HepG2 (cell line): ENCODE measurements at regions not wholly inside any gene's neighbourhood (a gene's known extent, or its start where the extent isn't known, plus 50 kb on each side); places are given as distances from the start of the nearest gene placed in this dataset.

Source experiments
- ATAC-seq: fragments of 200-7000 bp; cut with Tn5 transposase; 3 replicates; pipeline ENCODE4 v1.9.1; 2020; ENCODE audit warnings: mild to moderate bottlenecking, moderate library complexity
- BruUV-seq: library from RNA; stranded (reverse); fragments of 400-500 nt; replicated peaks from 2 replicates; lab custom pipeline; 2021; lab: Mats Ljungman, UMichigan
- CTCF ChIA-PET: fragments of 300-600 bp; formaldehyde crosslinking; extraction: SDS; loops from one replicate; lab custom pipeline; 2021; ENCODE audit warnings: low total read pairs, inconsistent platforms, low intra/inter-chr PET ratio; lab: Yijun Ruan, JAX
- POLR2A ChIA-PET: fragments of 350-600 bp; sonication (Branson Sonifier 250); formaldehyde crosslinking; loops from one replicate; lab custom pipeline; 2020; ENCODE audit warnings: antibody characterized with exemption, inconsistent platforms; lab: Yijun Ruan, JAX
- DNase-seq: peaks from one replicate; pipeline ENCODE4 v3.0.0-alpha.2; 2015; ENCODE audit warnings: low spot score
- FAIRE-seq: peaks from 3 replicates; lab custom pipeline; 2011; peaks lifted over from hg19 to GRCh38; lab: Jason Lieb, UNC
- H2AFZ ChIP-seq: one replicate; pipeline ENCODE4 v1.6.1; 2011; ENCODE audit warnings: low read length, inconsistent platforms
- H3K27ac ChIP-seq: fragments of 300-600 bp; 3 replicates; pipeline ENCODE4 v1.8.0; 2011; ENCODE audit warnings: mixed run types, mild to moderate bottlenecking, mixed read lengths, low read length, inconsistent platforms; ENCODE audit not compliant: insufficient read depth; ENCODE audit errors: extremely low read length
- H3K27me3 ChIP-seq, 2 experiments: fragments of 200-600 bp in 1 of 2; 2 replicates in 1 of 2; 3 replicates in 1 of 2; pipeline versions ENCODE4 v1.6.0 to v1.8.0; 2011; ENCODE audit warnings: low read length in 2 of 2, mild to moderate bottlenecking in 2 of 2, moderate library complexity in 2 of 2, inconsistent platforms in 1 of 2; ENCODE audit not compliant: insufficient read depth in 2 of 2, control insufficient read depth in 1 of 2
- H3K36me3 ChIP-seq, 2 experiments: fragments of 200-600 bp in 1 of 2; replicated peaks in 1 of 2; 2 replicates in 1 of 2; 3 replicates in 1 of 2; pipeline versions ENCODE4 v1.5.1 to v1.8.0; 2011; ENCODE audit warnings: low read length in 2 of 2, inconsistent platforms in 1 of 2; ENCODE audit not compliant: insufficient read depth in 2 of 2, control insufficient read depth in 1 of 2
- H3K4me1 ChIP-seq: 2 replicates; pipeline ENCODE4 v1.5.1; 2012; ENCODE audit warnings: low read length, inconsistent platforms; ENCODE audit not compliant: insufficient read depth
- H3K4me2 ChIP-seq: 2 replicates; pipeline ENCODE4 v1.6.0; 2011; ENCODE audit warnings: low read depth, low read length, inconsistent platforms
- H3K4me3 ChIP-seq, 3 experiments: fragments of 200-600 bp in 1 of 3; sonication (generic), shearing (Covaris generic) in 1 of 3; replicated peaks in 1 of 3; 2 replicates each; pipeline ENCODE4 v1.5.1; 2011 to 2016; ENCODE audit warnings: low read length in 3 of 3, inconsistent platforms in 2 of 3, low read depth in 2 of 3, mild to moderate bottlenecking in 2 of 3, control low read depth in 1 of 3, mixed read lengths in 1 of 3; ENCODE audit not compliant: insufficient read depth in 1 of 3
- H3K79me2 ChIP-seq: one replicate; pipeline ENCODE4 v1.6.1; 2011; ENCODE audit warnings: low read length, inconsistent platforms; ENCODE audit not compliant: insufficient read depth
- H3K9ac ChIP-seq: 2 replicates; pipeline ENCODE4 v1.6.0; 2011; ENCODE audit warnings: mild to moderate bottlenecking, low read depth, low read length, inconsistent platforms; ENCODE audit not compliant: insufficient read depth
- H3K9me3 ChIP-seq: 2 replicates; pipeline ENCODE4 v1.5.1; 2012; ENCODE audit warnings: mild to moderate bottlenecking, low read length
- H4K20me1 ChIP-seq: 2 replicates; pipeline ENCODE4 v1.6.0; 2011; ENCODE audit warnings: inconsistent platforms, mild to moderate bottlenecking, low read length, moderate library complexity; ENCODE audit not compliant: insufficient read depth
- ASH2L ChIP-seq: fragments of 300-600, 200-600 bp; sonication (generic); IDR thresholded peaks from 2 replicates; pipeline ENCODE4 v1.7.0; 2017; ENCODE audit warnings: low read depth, mild to moderate bottlenecking, moderate library complexity, mixed read lengths, low read length; ENCODE audit not compliant: insufficient read length
- GTF2F1 ChIP-seq: fragments of 150-350 bp; IDR thresholded peaks from 2 replicates; pipeline ENCODE4 v1.6.1; 2014; ENCODE audit warnings: low read length
- ZNF382 ChIP-seq: sonication (generic); formaldehyde crosslinking; IDR thresholded peaks from 2 replicates; pipeline ENCODE4 v1.5.0; 2020; ENCODE audit warnings: missing genetic modification reagents, mild to moderate bottlenecking, borderline replicate concordance
- WGBS: methylation state at CpG from one replicate; pipeline ENCODE4 v1.1.6; 2017; ENCODE audit warnings: low lambda C conversion rate; 5-methylcytosine and 5-hydroxymethylcytosine counted together
- in situ Hi-C: cut with HindIII; loops from 2 replicates; pipeline ENCODE4 v1.10.0; 2017; ENCODE audit warnings: low pct_unique_long_range_greater_than_20kb; ENCODE audit not compliant: extremely low pct_ligation_motif_present
- intact Hi-C: fragments of 100-400 bp; cut with micrococcal nuclease; formaldehyde crosslinking; loops from one replicate; pipeline ENCODE4 v1.10.0; 2022; ENCODE audit not compliant: unreplicated experiment
- TF ChIP-seq, protein P1 (sequence below): sonication (generic); formaldehyde crosslinking; IDR thresholded peaks from 2 replicates; pipeline ENCODE4 v1.5.1; 2020; ENCODE audit warnings: mild to moderate bottlenecking, missing genetic modification reagents, moderate library complexity
- TF ChIP-seq, protein P2 (sequence below): IDR thresholded peaks from 2 replicates; pipeline ENCODE4 v1.6.1; 2016; ENCODE audit warnings: low read depth, missing genetic modification reagents, missing compliant biosample characterization
- TF ChIP-seq, protein P3 (sequence below): sonication (generic); formaldehyde crosslinking; IDR thresholded peaks from 2 replicates; pipeline ENCODE4 v1.8.1; 2023; ENCODE audit warnings: mild to moderate bottlenecking, moderate library complexity, missing genetic modification reagents

DNA sequence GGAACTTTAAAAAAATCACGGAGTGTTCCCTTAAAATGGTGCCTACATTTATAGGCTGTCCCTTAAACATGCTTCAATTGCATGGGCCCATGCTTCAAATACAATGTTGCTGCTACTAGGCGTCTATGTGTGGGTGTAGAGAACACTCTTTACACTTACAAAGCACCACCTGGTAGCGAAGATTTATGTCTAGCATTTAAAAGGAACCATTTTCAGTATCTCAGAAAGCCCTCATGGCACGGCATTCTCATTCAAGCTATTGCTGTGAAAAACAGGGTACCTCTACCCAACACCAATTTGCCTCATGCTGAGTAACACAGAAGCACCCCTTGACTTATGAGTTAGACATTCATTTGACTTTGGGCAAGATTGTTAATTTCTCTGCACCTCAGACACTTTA is 112.9 kb upstream of the CNTNAP5 start:
- TF ChIP-seq, protein P1, sequence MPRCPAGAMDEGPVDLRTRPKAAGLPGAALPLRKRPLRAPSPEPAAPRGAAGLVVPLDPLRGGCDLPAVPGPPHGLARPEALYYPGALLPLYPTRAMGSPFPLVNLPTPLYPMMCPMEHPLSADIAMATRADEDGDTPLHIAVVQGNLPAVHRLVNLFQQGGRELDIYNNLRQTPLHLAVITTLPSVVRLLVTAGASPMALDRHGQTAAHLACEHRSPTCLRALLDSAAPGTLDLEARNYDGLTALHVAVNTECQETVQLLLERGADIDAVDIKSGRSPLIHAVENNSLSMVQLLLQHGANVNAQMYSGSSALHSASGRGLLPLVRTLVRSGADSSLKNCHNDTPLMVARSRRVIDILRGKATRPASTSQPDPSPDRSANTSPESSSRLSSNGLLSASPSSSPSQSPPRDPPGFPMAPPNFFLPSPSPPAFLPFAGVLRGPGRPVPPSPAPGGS (CRISPR knock-in tag), result no peak
- TF ChIP-seq ASH2L (no peak), ZNF382 (CRISPR knock-in tag) (no peak), GTF2F1 (no peak)
- TF ChIP-seq, protein P2, sequence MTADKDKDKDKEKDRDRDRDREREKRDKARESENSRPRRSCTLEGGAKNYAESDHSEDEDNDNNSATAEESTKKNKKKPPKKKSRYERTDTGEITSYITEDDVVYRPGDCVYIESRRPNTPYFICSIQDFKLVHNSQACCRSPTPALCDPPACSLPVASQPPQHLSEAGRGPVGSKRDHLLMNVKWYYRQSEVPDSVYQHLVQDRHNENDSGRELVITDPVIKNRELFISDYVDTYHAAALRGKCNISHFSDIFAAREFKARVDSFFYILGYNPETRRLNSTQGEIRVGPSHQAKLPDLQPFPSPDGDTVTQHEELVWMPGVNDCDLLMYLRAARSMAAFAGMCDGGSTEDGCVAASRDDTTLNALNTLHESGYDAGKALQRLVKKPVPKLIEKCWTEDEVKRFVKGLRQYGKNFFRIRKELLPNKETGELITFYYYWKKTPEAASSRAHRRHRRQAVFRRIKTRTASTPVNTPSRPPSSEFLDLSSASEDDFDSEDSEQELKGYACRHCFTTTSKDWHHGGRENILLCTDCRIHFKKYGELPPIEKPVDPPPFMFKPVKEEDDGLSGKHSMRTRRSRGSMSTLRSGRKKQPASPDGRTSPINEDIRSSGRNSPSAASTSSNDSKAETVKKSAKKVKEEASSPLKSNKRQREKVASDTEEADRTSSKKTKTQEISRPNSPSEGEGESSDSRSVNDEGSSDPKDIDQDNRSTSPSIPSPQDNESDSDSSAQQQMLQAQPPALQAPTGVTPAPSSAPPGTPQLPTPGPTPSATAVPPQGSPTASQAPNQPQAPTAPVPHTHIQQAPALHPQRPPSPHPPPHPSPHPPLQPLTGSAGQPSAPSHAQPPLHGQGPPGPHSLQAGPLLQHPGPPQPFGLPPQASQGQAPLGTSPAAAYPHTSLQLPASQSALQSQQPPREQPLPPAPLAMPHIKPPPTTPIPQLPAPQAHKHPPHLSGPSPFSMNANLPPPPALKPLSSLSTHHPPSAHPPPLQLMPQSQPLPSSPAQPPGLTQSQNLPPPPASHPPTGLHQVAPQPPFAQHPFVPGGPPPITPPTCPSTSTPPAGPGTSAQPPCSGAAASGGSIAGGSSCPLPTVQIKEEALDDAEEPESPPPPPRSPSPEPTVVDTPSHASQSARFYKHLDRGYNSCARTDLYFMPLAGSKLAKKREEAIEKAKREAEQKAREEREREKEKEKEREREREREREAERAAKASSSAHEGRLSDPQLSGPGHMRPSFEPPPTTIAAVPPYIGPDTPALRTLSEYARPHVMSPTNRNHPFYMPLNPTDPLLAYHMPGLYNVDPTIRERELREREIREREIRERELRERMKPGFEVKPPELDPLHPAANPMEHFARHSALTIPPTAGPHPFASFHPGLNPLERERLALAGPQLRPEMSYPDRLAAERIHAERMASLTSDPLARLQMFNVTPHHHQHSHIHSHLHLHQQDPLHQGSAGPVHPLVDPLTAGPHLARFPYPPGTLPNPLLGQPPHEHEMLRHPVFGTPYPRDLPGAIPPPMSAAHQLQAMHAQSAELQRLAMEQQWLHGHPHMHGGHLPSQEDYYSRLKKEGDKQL (CRISPR knock-in tag), result no peak
- TF ChIP-seq, protein P3, sequence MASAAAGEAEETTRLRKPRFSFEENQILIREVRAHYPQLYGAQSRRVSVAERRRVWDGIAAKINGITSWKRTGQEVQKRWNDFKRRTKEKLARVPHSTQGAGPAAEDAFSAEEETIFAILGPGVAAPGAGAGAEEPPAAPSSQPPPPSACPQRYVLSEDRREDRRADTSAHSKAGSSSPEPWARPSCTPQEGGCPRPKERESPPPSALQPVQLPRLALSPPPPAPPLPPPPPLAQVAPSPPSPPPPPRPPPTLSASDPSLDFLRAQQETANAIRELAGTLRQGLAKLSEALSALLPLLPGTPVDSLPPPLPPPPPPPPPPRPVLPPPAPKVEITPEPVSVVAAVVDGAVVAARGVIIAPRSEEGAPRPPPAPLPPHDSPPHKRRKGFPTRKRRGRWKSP, result no peak
- FAIRE-seq (no peak), ATAC-seq (no peak), DNase-seq (no peak)
- ChIA-PET POLR2A (no interaction called here), CTCF (no interaction called here)
- Histone ChIP-seq H3K79me2 (no peaks in the 10 kb centered on the region), H3K9me3 (peaks cover 85% of the 10 kb centered on the region), H3K4me3 (no peak overlapping the region), H3K27ac (no peak overlapping the region), H4K20me1 (no peaks in the 10 kb centered on the region), H2AFZ (no peak overlapping the region), H3K4me2 (no peak overlapping the region), H3K9ac (no peak overlapping the region), H3K27me3 (no peaks in the 10 kb centered on the region), H3K4me1 (no peaks in the 10 kb centered on the region), H3K36me3 (no peaks in the 10 kb centered on the region)
- in situ Hi-C loops (no loop called here), intact Hi-C loops (no loop called here)
- BruUV-seq, result no TSS peak
- WGBS, result 22% methylated on average over 4 of the region's 4 CpGs
